HepG2 (cell line): ENCODE measurements at regions not wholly inside any gene's neighbourhood (a gene's known extent, or its start where the extent isn't known, plus 50 kb on each side); places are given as distances from the start of the nearest gene placed in this dataset.

ENCODE experiments used
- ATAC-seq: fragments of 200-7000 bp; cut with Tn5 transposase; 3 replicates; pipeline ENCODE4 v1.9.1; 2020; ENCODE audit warnings: mild to moderate bottlenecking, moderate library complexity
- BruUV-seq: library from RNA; stranded (reverse); fragments of 400-500 nt; replicated peaks from 2 replicates; lab custom pipeline; 2021; lab: Mats Ljungman, UMichigan
- CTCF ChIA-PET: fragments of 300-600 bp; formaldehyde crosslinking; extraction: SDS; loops from one replicate; lab custom pipeline; 2021; ENCODE audit warnings: low total read pairs, inconsistent platforms, low intra/inter-chr PET ratio; lab: Yijun Ruan, JAX
- POLR2A ChIA-PET: fragments of 350-600 bp; sonication (Branson Sonifier 250); formaldehyde crosslinking; loops from one replicate; lab custom pipeline; 2020; ENCODE audit warnings: antibody characterized with exemption, inconsistent platforms; lab: Yijun Ruan, JAX
- DNase-seq: peaks from one replicate; pipeline ENCODE4 v3.0.0-alpha.2; 2015; ENCODE audit warnings: low spot score
- FAIRE-seq: peaks from 3 replicates; lab custom pipeline; 2011; peaks lifted over from hg19 to GRCh38; lab: Jason Lieb, UNC
- H2AFZ ChIP-seq: one replicate; pipeline ENCODE4 v1.6.1; 2011; ENCODE audit warnings: low read length, inconsistent platforms
- H3K27ac ChIP-seq: fragments of 300-600 bp; 3 replicates; pipeline ENCODE4 v1.8.0; 2011; ENCODE audit warnings: mixed run types, mild to moderate bottlenecking, mixed read lengths, low read length, inconsistent platforms; ENCODE audit not compliant: insufficient read depth; ENCODE audit errors: extremely low read length
- H3K27me3 ChIP-seq, 2 experiments: fragments of 200-600 bp in 1 of 2; 2 replicates in 1 of 2; 3 replicates in 1 of 2; pipeline versions ENCODE4 v1.6.0 to v1.8.0; 2011; ENCODE audit warnings: low read length in 2 of 2, mild to moderate bottlenecking in 2 of 2, moderate library complexity in 2 of 2, inconsistent platforms in 1 of 2; ENCODE audit not compliant: insufficient read depth in 2 of 2, control insufficient read depth in 1 of 2
- H3K36me3 ChIP-seq, 2 experiments: fragments of 200-600 bp in 1 of 2; replicated peaks in 1 of 2; 2 replicates in 1 of 2; 3 replicates in 1 of 2; pipeline versions ENCODE4 v1.5.1 to v1.8.0; 2011; ENCODE audit warnings: low read length in 2 of 2, inconsistent platforms in 1 of 2; ENCODE audit not compliant: insufficient read depth in 2 of 2, control insufficient read depth in 1 of 2
- H3K4me1 ChIP-seq: 2 replicates; pipeline ENCODE4 v1.5.1; 2012; ENCODE audit warnings: low read length, inconsistent platforms; ENCODE audit not compliant: insufficient read depth
- H3K4me2 ChIP-seq: 2 replicates; pipeline ENCODE4 v1.6.0; 2011; ENCODE audit warnings: low read depth, low read length, inconsistent platforms
- H3K4me3 ChIP-seq, 3 experiments: fragments of 200-600 bp in 1 of 3; sonication (generic), shearing (Covaris generic) in 1 of 3; replicated peaks in 1 of 3; 2 replicates each; pipeline ENCODE4 v1.5.1; 2011 to 2016; ENCODE audit warnings: low read length in 3 of 3, inconsistent platforms in 2 of 3, low read depth in 2 of 3, mild to moderate bottlenecking in 2 of 3, control low read depth in 1 of 3, mixed read lengths in 1 of 3; ENCODE audit not compliant: insufficient read depth in 1 of 3
- H3K79me2 ChIP-seq: one replicate; pipeline ENCODE4 v1.6.1; 2011; ENCODE audit warnings: low read length, inconsistent platforms; ENCODE audit not compliant: insufficient read depth
- H3K9ac ChIP-seq: 2 replicates; pipeline ENCODE4 v1.6.0; 2011; ENCODE audit warnings: mild to moderate bottlenecking, low read depth, low read length, inconsistent platforms; ENCODE audit not compliant: insufficient read depth
- H3K9me3 ChIP-seq: 2 replicates; pipeline ENCODE4 v1.5.1; 2012; ENCODE audit warnings: mild to moderate bottlenecking, low read length
- H4K20me1 ChIP-seq: 2 replicates; pipeline ENCODE4 v1.6.0; 2011; ENCODE audit warnings: inconsistent platforms, mild to moderate bottlenecking, low read length, moderate library complexity; ENCODE audit not compliant: insufficient read depth
- AGO2 ChIP-seq: fragments of 200-400 bp; formaldehyde crosslinking; optimal IDR thresholded peaks from 2 replicates; pipeline ENCODE3; 2017; ENCODE audit warnings: mild to moderate bottlenecking, low read depth, low read length, moderate library complexity
- HDAC6 ChIP-seq: fragments of 200-600 bp; sonication (generic); IDR thresholded peaks from 2 replicates; pipeline ENCODE4 v1.7.0; 2017; ENCODE audit warnings: mild to moderate bottlenecking, antibody characterized with exemption, low read length, low read depth
- SNAI1 ChIP-seq: sonication (generic); formaldehyde crosslinking; IDR thresholded peaks from 2 replicates; pipeline ENCODE4 v1.5.0; 2020; ENCODE audit warnings: mild to moderate bottlenecking, missing genetic modification reagents, borderline replicate concordance
- TMF1 ChIP-seq: sonication (generic); formaldehyde crosslinking; IDR thresholded peaks from 2 replicates; pipeline ENCODE4 v1.8.1; 2022; ENCODE audit warnings: low read depth, missing genetic modification reagents
- ZNF552 ChIP-seq: sonication (generic); formaldehyde crosslinking; IDR thresholded peaks from 2 replicates; pipeline ENCODE4 v1.9.0; 2022; ENCODE audit warnings: missing genetic modification reagents, mild to moderate bottlenecking, borderline replicate concordance
- ZNF839 ChIP-seq: sonication (generic); formaldehyde crosslinking; IDR thresholded peaks from 2 replicates; pipeline ENCODE4 v1.4.0; 2020; ENCODE audit warnings: missing genetic modification reagents, mild to moderate bottlenecking, borderline replicate concordance
- ZSCAN22 ChIP-seq: sonication (generic); formaldehyde crosslinking; IDR thresholded peaks from 2 replicates; pipeline ENCODE4 v1.4.0; 2020; ENCODE audit warnings: mild to moderate bottlenecking, missing genetic modification reagents
- ZSCAN31 ChIP-seq: sonication (generic); formaldehyde crosslinking; IDR thresholded peaks from 2 replicates; pipeline ENCODE4 v1.5.0; 2020; ENCODE audit warnings: low read depth, mild to moderate bottlenecking, missing genetic modification reagents
- WGBS: methylation state at CpG from one replicate; pipeline ENCODE4 v1.1.6; 2017; ENCODE audit warnings: low lambda C conversion rate; 5-methylcytosine and 5-hydroxymethylcytosine counted together
- in situ Hi-C: cut with HindIII; loops from 2 replicates; pipeline ENCODE4 v1.10.0; 2017; ENCODE audit warnings: low pct_unique_long_range_greater_than_20kb; ENCODE audit not compliant: extremely low pct_ligation_motif_present
- intact Hi-C: fragments of 100-400 bp; cut with micrococcal nuclease; formaldehyde crosslinking; loops from one replicate; pipeline ENCODE4 v1.10.0; 2022; ENCODE audit not compliant: unreplicated experiment
- TF ChIP-seq, protein P1 (sequence below): IDR thresholded peaks from 2 replicates; pipeline ENCODE4 v1.6.1; 2016; ENCODE audit warnings: low read depth, control low read depth
- TF ChIP-seq, protein P2 (sequence below): sonication (generic); formaldehyde crosslinking; conservative IDR thresholded peaks from 2 replicates; pipeline ENCODE4 v1.4.0; 2020; ENCODE audit warnings: missing genetic modification reagents
- TF ChIP-seq, protein P3 (sequence below): IDR thresholded peaks from 2 replicates; pipeline ENCODE4 v1.6.1; 2012; ENCODE audit warnings: low read depth, low read length, improper control_type of control experiment
- TF ChIP-seq, protein P4 (sequence below): IDR thresholded peaks from 2 replicates; pipeline ENCODE4 v1.6.1; 2016; ENCODE audit warnings: mild to moderate bottlenecking

DNA sequence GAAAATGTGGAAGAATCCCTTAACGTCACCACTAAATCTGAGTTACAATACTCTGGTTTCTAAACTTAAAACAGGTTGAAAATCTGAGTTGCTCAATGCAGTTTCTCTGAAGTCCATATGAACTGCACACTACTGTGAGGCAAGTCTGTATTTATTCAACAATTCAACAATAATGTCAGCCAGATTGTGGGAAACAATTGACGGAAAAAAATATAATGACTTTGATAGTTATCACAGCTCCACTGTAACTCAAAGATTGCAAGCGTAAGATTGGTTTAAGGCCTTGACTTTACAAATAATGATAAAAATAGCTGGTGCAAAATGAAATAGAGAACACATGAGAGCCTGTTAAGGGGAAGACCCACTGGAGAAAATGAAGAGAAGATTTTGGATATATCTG, 219.4 kb upstream of the CCDC150 start:
- Histone ChIP-seq H3K9me3 (no peaks in the 10 kb centered on the region), H3K4me1 (no peaks in the 10 kb centered on the region), H3K4me3 (no peak overlapping the region), H3K79me2 (no peaks in the 10 kb centered on the region), H3K4me2 (no peak overlapping the region), H3K27me3 (0 out of 5 replicates have a peak, but pooled peaks cover 0 to 6% of the 10 kb centered on the region in 2 experiments), H2AFZ (no peak overlapping the region), H3K9ac (no peak overlapping the region), H3K36me3 (no peaks in the 10 kb centered on the region), H4K20me1 (no peaks in the 10 kb centered on the region), H3K27ac (no peak overlapping the region)
- CTCF ChIA-PET, result no interaction called here
- POLR2A ChIA-PET, result no interaction called here
- ATAC-seq, result no peak
- intact Hi-C loops (no loop called here), in situ Hi-C loops (no loop called here)
- WGBS, result 7% methylated on average over 3 of the region's 3 CpGs
- BruUV-seq, result no TSS peak
- DNase-seq, result no peak
- FAIRE-seq, result no peak
- TF ChIP-seq, protein P1, sequence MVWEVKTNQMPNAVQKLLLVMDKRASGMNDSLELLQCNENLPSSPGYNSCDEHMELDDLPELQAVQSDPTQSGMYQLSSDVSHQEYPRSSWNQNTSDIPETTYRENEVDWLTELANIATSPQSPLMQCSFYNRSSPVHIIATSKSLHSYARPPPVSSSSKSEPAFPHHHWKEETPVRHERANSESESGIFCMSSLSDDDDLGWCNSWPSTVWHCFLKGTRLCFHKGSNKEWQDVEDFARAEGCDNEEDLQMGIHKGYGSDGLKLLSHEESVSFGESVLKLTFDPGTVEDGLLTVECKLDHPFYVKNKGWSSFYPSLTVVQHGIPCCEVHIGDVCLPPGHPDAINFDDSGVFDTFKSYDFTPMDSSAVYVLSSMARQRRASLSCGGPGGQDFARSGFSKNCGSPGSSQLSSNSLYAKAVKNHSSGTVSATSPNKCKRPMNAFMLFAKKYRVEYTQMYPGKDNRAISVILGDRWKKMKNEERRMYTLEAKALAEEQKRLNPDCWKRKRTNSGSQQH (CRISPR knock-in tag), result no peak
- TF ChIP-seq, protein P2, sequence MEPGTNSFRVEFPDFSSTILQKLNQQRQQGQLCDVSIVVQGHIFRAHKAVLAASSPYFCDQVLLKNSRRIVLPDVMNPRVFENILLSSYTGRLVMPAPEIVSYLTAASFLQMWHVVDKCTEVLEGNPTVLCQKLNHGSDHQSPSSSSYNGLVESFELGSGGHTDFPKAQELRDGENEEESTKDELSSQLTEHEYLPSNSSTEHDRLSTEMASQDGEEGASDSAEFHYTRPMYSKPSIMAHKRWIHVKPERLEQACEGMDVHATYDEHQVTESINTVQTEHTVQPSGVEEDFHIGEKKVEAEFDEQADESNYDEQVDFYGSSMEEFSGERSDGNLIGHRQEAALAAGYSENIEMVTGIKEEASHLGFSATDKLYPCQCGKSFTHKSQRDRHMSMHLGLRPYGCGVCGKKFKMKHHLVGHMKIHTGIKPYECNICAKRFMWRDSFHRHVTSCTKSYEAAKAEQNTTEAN, result no peak
- TF ChIP-seq, protein P3, sequence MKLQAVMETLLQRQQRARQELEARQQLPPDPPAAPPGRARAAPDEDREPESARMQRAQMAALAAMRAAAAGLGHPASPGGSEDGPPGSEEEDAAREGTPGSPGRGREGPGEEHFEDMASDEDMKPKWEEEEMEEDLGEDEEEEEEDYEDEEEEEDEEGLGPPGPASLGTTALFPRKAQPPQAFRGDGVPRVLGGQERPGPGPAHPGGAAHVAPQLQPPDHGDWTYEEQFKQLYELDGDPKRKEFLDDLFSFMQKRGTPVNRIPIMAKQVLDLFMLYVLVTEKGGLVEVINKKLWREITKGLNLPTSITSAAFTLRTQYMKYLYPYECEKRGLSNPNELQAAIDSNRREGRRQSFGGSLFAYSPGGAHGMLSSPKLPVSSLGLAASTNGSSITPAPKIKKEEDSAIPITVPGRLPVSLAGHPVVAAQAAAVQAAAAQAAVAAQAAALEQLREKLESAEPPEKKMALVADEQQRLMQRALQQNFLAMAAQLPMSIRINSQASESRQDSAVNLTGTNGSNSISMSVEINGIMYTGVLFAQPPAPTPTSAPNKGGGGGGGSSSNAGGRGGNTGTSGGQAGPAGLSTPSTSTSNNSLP, result no peak
- TF ChIP-seq ZSCAN22 (CRISPR knock-in tag), result no peak
- no peak for TF ChIP-seq TMF1
- no peak for TF ChIP-seq ZNF839 (CRISPR knock-in tag)
- TF ChIP-seq, protein P4, sequence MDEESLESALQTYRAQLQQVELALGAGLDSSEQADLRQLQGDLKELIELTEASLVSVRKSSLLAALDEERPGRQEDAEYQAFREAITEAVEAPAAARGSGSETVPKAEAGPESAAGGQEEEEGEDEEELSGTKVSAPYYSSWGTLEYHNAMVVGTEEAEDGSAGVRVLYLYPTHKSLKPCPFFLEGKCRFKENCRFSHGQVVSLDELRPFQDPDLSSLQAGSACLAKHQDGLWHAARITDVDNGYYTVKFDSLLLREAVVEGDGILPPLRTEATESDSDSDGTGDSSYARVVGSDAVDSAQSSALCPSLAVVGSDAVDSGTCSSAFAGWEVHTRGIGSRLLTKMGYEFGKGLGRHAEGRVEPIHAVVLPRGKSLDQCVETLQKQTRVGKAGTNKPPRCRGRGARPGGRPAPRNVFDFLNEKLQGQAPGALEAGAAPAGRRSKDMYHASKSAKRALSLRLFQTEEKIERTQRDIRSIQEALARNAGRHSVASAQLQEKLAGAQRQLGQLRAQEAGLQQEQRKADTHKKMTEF (CRISPR knock-in tag), result no peak
- TF ChIP-seq ZNF552 (CRISPR knock-in tag), result no peak
- no peak for TF ChIP-seq HDAC6
- TF ChIP-seq ZSCAN31 (CRISPR knock-in tag), result no peak
- no peak for TF ChIP-seq AGO2
- no peak for TF ChIP-seq SNAI1 (CRISPR knock-in tag)
